H9 (cell line): ENCODE measurements at regions not wholly inside any gene's neighbourhood (a gene's known extent, or its start where the extent isn't known, plus 50 kb on each side); places are given as distances from the start of the nearest gene placed in this dataset.

ENCODE experiments used
- DNase-seq: peaks from one replicate; pipeline ENCODE4 v3.0.0-alpha.2; 2017
- H2AFZ ChIP-seq: one replicate; pipeline ENCODE4 v1.6.1; 2013; ENCODE audit warnings: mild to moderate bottlenecking, low read length, control low read depth, moderate library complexity
- H2AK5ac ChIP-seq: 2 replicates; pipeline ENCODE4 v1.6.1; 2013; ENCODE audit warnings: low read length, control low read depth, mixed read lengths; ENCODE audit not compliant: insufficient read length
- H2BK120ac ChIP-seq: one replicate; pipeline ENCODE4 v1.6.1; 2013; ENCODE audit warnings: low read depth, mild to moderate bottlenecking, low read length, control low read depth, inconsistent platforms; ENCODE audit not compliant: poor library complexity, severe bottlenecking
- H2BK12ac ChIP-seq: 2 replicates; pipeline ENCODE4 v1.6.1; 2013; ENCODE audit warnings: low read length, control low read depth, mixed read lengths, low read depth; ENCODE audit not compliant: insufficient read length
- H2BK15ac ChIP-seq: 2 replicates; pipeline ENCODE4 v1.6.1; 2013; ENCODE audit warnings: low read depth, low read length, control low read depth
- H2BK20ac ChIP-seq: one replicate; pipeline ENCODE4 v1.6.1; 2013; ENCODE audit warnings: low read depth, mild to moderate bottlenecking, low read length, control low read depth, inconsistent platforms; ENCODE audit not compliant: poor library complexity, severe bottlenecking
- H2BK5ac ChIP-seq: 2 replicates; pipeline ENCODE4 v1.6.1; 2013; ENCODE audit warnings: low read length, control low read depth, mixed read lengths; ENCODE audit not compliant: insufficient read length
- H3K14ac ChIP-seq: 2 replicates; pipeline ENCODE4 v1.6.1; 2013; ENCODE audit warnings: low read length, control low read depth; ENCODE audit not compliant: insufficient read depth
- H3K18ac ChIP-seq: 2 replicates; pipeline ENCODE4 v1.6.1; 2013; ENCODE audit warnings: low read depth, mild to moderate bottlenecking, mixed read lengths, low read length, control low read depth; ENCODE audit not compliant: insufficient read length
- H3K23ac ChIP-seq: 2 replicates; pipeline ENCODE4 v1.6.1; 2013; ENCODE audit warnings: low read length, control low read depth, mixed read lengths, low read depth; ENCODE audit not compliant: insufficient read length
- H3K23me2 ChIP-seq: 2 replicates; pipeline ENCODE4 v1.6.1; 2013; ENCODE audit warnings: low read depth, mild to moderate bottlenecking, mixed read lengths, low read length, control low read depth; ENCODE audit not compliant: insufficient read length, poor library complexity, severe bottlenecking
- H3K27ac ChIP-seq: 2 replicates; pipeline ENCODE4 v1.5.1; 2013; ENCODE audit warnings: low read length, control low read depth, mixed read lengths, low read depth; ENCODE audit not compliant: insufficient read length
- H3K27me3 ChIP-seq: 2 replicates; pipeline ENCODE4 v1.6.1; 2013; ENCODE audit warnings: low read length, control low read depth, inconsistent platforms; ENCODE audit not compliant: insufficient read depth
- H3K4ac ChIP-seq: 2 replicates; pipeline ENCODE4 v1.6.1; 2013; ENCODE audit warnings: low read depth, mild to moderate bottlenecking, control low read depth, inconsistent platforms, low read length, moderate library complexity
- H3K4me1 ChIP-seq: 2 replicates; pipeline ENCODE4 v1.6.1; 2013; ENCODE audit warnings: low read length, control low read depth, inconsistent platforms; ENCODE audit not compliant: insufficient read depth
- H3K4me2 ChIP-seq: 2 replicates; pipeline ENCODE4 v1.6.1; 2013; ENCODE audit warnings: low read length, control low read depth, mixed read lengths; ENCODE audit not compliant: insufficient read length, insufficient read depth
- H3K56ac ChIP-seq: 2 replicates; pipeline ENCODE4 v1.6.1; 2013; ENCODE audit warnings: low read depth, mild to moderate bottlenecking, mixed read lengths, low read length, control low read depth; ENCODE audit not compliant: insufficient read length
- H3K79me1 ChIP-seq: 2 replicates; pipeline ENCODE4 v1.6.1; 2013; ENCODE audit warnings: low read depth, mild to moderate bottlenecking, moderate library complexity, low read length, control low read depth, inconsistent platforms; ENCODE audit not compliant: insufficient read depth, poor library complexity, severe bottlenecking
- H3K79me2 ChIP-seq: 2 replicates; pipeline ENCODE4 v1.6.1; 2013; ENCODE audit warnings: low read length, control low read depth, inconsistent platforms; ENCODE audit not compliant: insufficient read depth
- H3K9ac ChIP-seq: 2 replicates; pipeline ENCODE4 v1.6.1; 2013; ENCODE audit warnings: low read length, control low read depth, mixed read lengths; ENCODE audit not compliant: insufficient read length; ENCODE audit errors: extremely low read depth
- H3K9me3 ChIP-seq: one replicate; pipeline ENCODE4 v1.6.1; 2013; ENCODE audit warnings: low read depth, low read length, inconsistent platforms; ENCODE audit not compliant: control insufficient read depth
- H3T11ph ChIP-seq: one replicate; pipeline ENCODE4 v1.6.1; 2013; ENCODE audit warnings: mild to moderate bottlenecking, low read length, control low read depth, inconsistent platforms
- H4K20me1 ChIP-seq: one replicate; pipeline ENCODE4 v1.6.1; 2013; ENCODE audit not compliant: control insufficient read depth, insufficient read length, insufficient read depth
- H4K5ac ChIP-seq: 2 replicates; pipeline ENCODE4 v1.6.1; 2013; ENCODE audit warnings: low read depth, mild to moderate bottlenecking, mixed read lengths, low read length, control low read depth; ENCODE audit not compliant: insufficient read length
- H4K8ac ChIP-seq: replicated peaks from 2 replicates; pipeline ENCODE4 v1.6.1; 2013; ENCODE audit warnings: low read length, control low read depth, mixed read lengths, low read depth; ENCODE audit not compliant: insufficient read length
- H4K91ac ChIP-seq: 2 replicates; pipeline ENCODE4 v1.6.1; 2013; ENCODE audit warnings: low read depth, mild to moderate bottlenecking, moderate library complexity, mixed read lengths, low read length, control low read depth; ENCODE audit not compliant: insufficient read length
- H3K27ac Mint-ChIP-seq, 3 experiments: 2 replicates in 2 of 3; 3 replicates in 1 of 3; pipeline ENCODE4 v1.8.0; 2020 to 2021; ENCODE audit warnings: mixed read lengths in 3 of 3, mild to moderate bottlenecking in 1 of 3, moderate library complexity in 1 of 3
- H3K27me3 Mint-ChIP-seq: 2 replicates; pipeline ENCODE4 v1.8.0; 2021; ENCODE audit warnings: low read depth, mild to moderate bottlenecking, moderate library complexity, mixed read lengths
- H3K36me3 Mint-ChIP-seq, 3 experiments: 2 replicates in 2 of 3; 3 replicates in 1 of 3; pipeline ENCODE4 v1.8.0; 2020 to 2021; ENCODE audit warnings: low read depth in 3 of 3, mixed read lengths in 3 of 3; ENCODE audit not compliant: insufficient read depth in 1 of 3
- H3K4me1 Mint-ChIP-seq, 2 experiments: 2 replicates each; pipeline ENCODE4 v1.8.0; 2020; ENCODE audit warnings: mixed read lengths in 2 of 2
- H3K4me3 Mint-ChIP-seq, 2 experiments: 2 replicates in 1 of 2; 3 replicates in 1 of 2; pipeline ENCODE4 v1.8.0; 2020 to 2021; ENCODE audit warnings: mild to moderate bottlenecking in 2 of 2, mixed read lengths in 2 of 2, moderate library complexity in 1 of 2
- H3K9me3 Mint-ChIP-seq, 2 experiments: 2 replicates in 1 of 2; 3 replicates in 1 of 2; pipeline ENCODE4 v1.8.0; 2020; ENCODE audit warnings: mild to moderate bottlenecking in 2 of 2, mixed read lengths in 2 of 2, moderate library complexity in 1 of 2
- TF ChIP-seq, protein P1 (sequence below): fragments of 200-600 bp; sonication (generic); conservative IDR thresholded peaks from 3 replicates; pipeline ENCODE4 v1.8.0; 2021; ENCODE audit warnings: antibody characterized with exemption, mild to moderate bottlenecking

DNA sequence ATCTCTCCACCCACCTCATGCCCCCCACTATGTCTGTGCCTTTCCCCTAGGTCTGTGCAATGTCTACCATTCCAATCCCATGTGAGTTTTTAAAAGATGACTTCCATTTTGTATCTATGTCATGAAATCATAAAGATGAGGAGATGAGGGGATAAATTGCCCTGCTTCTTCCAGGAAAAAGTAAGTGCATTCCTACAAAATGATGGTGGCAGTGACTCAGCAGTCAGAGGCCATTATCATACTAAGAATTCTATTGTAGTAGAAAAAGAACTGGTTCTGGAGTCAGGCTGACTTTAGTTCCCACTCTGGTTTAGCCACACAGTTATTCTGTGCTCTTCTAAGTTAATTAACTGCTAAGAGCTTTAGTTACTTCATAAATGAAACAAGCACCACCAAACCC, 89.6 kb upstream of the API5 start:
- H3K4ac ChIP-seq, result no peak overlapping the region
- no peak overlapping the region for H4K91ac ChIP-seq
- H3K9me3 ChIP-seq, result no peaks in the 10 kb centered on the region
- no peak overlapping the region for H3K9ac ChIP-seq
- H2BK5ac ChIP-seq, result no peak overlapping the region
- no peak overlapping the region for H4K5ac ChIP-seq
- H3K4me2 ChIP-seq, result no peak overlapping the region
- H3K23ac ChIP-seq, result no peak overlapping the region
- H3K18ac ChIP-seq, result no peak overlapping the region
- peaks cover 2 to 3% of the 10 kb centered on the region in 2 experiments; a peak in 1 of 5 replicates for H3K9me3 Mint-ChIP-seq
- H3T11ph ChIP-seq, result no peak overlapping the region
- peak overlapping the region in 1 of 3 experiments; percentile 39; a peak in 1 of 7 replicates for H3K27ac Mint-ChIP-seq
- H3K79me2 ChIP-seq, result no peaks in the 10 kb centered on the region
- no peak for DNase-seq
- no peaks in the 10 kb centered on the region for H3K27me3 Mint-ChIP-seq
- H3K56ac ChIP-seq, result no peak overlapping the region
- no peaks in the 10 kb centered on the region for H4K20me1 ChIP-seq
- H3K27ac ChIP-seq, result no peak overlapping the region
- H3K14ac ChIP-seq, result no peak overlapping the region
- no peak overlapping the region for H2BK120ac ChIP-seq
- no peaks in the 10 kb centered on the region for H3K4me1 ChIP-seq
- H3K79me1 ChIP-seq, result no peaks in the 10 kb centered on the region
- H2BK20ac ChIP-seq, result no peak overlapping the region
- H3K36me3 Mint-ChIP-seq, result no peaks in the 10 kb centered on the region; a peak in 1 of 7 replicates
- no peak overlapping the region for H2AK5ac ChIP-seq
- no peak overlapping the region for H4K8ac ChIP-seq
- no peak overlapping the region for H2BK12ac ChIP-seq
- no peaks in the 10 kb centered on the region for H3K27me3 ChIP-seq
- H3K4me3 Mint-ChIP-seq, result no peak overlapping the region
- H2AFZ ChIP-seq, result no peak overlapping the region
- no peak overlapping the region for H2BK15ac ChIP-seq
- TF ChIP-seq, protein P1, sequence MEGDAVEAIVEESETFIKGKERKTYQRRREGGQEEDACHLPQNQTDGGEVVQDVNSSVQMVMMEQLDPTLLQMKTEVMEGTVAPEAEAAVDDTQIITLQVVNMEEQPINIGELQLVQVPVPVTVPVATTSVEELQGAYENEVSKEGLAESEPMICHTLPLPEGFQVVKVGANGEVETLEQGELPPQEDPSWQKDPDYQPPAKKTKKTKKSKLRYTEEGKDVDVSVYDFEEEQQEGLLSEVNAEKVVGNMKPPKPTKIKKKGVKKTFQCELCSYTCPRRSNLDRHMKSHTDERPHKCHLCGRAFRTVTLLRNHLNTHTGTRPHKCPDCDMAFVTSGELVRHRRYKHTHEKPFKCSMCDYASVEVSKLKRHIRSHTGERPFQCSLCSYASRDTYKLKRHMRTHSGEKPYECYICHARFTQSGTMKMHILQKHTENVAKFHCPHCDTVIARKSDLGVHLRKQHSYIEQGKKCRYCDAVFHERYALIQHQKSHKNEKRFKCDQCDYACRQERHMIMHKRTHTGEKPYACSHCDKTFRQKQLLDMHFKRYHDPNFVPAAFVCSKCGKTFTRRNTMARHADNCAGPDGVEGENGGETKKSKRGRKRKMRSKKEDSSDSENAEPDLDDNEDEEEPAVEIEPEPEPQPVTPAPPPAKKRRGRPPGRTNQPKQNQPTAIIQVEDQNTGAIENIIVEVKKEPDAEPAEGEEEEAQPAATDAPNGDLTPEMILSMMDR, result no peak
- peaks cover 3% of the 10 kb centered on the region in 2 experiments; a peak in 2 of 4 replicates for H3K4me1 Mint-ChIP-seq
- no peaks in the 10 kb centered on the region for H3K23me2 ChIP-seq
